ENCODE measurements at regions not wholly inside any gene's neighbourhood (a gene's known extent, or its start where the extent isn't known, plus 50 kb on each side); places are given as distances from the start of the nearest gene placed in this dataset.

DNA sequence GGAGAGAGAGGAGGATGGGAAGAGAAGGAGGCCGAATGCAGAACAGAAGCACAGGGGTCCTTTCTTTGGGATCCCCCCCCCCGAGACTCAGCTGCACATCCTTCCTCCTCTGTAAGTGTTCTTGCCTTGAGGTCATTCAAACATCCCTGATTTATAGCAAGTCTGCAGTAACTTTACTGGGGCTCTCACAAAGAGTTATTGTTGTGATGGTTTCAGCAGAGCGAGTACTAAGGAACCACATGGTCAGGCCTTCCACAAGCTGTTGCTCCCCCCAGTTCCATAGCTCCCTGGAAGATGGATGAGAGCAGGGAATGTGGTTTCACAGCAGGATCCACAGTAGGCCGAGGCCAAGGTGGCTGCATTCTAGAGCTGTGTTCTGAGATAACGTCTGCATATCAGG is 351.4 kb upstream of the CDH4 start:
- TF ChIP-seq CTCF (IDR thresholded peaks at IDR 0.05; ENCODE audit: low read depth, low read length): no peak

DNA sequence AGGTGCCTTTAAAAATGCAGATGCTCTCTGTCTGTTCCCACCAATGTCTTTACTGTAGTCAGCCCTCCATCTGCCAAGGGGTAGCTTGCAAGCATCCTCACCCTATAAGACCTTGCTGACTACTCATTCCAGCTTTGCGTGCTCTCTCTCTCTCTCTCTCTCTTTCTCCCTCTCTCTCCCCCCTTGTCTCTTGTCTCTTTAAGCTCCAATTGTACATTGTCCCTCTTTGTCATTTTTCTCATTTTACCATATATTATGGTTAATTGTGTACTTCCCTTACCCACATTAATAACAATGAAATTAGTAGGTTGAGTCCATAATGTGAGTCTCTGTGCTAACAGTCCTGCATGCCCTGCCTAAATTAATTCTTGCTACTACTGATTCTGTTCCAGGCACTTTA is 350.2 kb upstream of the CDH4 start:
- no peak overlapping the region for H3K4me3 ChIP-seq (ENCODE audit: low read depth, low read length)
- no peak for TF ChIP-seq CTCF (IDR thresholded peaks at IDR 0.05; ENCODE audit: low read depth, low read length)
- in situ Hi-C loops (cut with HindIII; ENCODE audit: low sequenced_read_pairs): no loop called here
- no peak for DNase-seq (ENCODE audit: low read depth, low spot score)

More for the DNA sequence above, 351.4 kb upstream of the CDH4 start:
- no peak for DNase-seq (ENCODE audit: low read depth, low spot score)
- H3K4me3 ChIP-seq (ENCODE audit: low read depth, low read length): no peak overlapping the region
- in situ Hi-C loops (cut with HindIII; ENCODE audit: low sequenced_read_pairs): no loop called here

DNA sequence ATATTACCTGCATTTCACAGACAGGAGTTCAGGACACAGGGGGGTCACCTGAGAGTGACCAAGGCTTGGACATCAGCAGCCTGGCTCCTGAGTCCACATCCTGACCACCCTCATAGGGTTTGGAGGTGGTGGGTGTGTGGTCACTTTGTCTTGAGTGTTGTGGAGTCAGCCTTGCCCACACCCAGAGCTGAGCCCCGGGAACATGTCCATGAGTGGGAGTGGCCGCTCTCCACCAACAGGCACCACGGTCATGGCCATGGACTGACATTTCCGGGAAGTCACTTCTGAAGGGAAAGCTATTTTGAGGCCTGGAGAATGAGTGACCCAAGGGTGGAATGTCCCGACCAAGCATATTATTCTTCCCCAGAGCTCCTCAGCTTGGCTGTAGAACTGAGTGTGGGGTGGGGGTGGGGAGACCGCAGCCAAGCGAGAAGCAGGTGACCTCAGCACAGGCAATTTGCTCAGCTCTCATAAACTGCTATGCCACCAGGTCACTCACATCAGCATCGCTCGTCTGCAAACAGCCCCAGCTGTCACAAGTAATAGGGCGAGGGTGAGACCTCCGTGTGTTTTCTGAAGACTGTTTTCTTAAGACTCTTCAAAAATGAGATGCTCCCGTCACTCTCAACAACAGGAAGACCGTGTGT is 348.6 kb upstream of the CDH4 start:
- H3K4me3 ChIP-seq (ENCODE audit: low read depth, low read length): no peak overlapping the region
- DNase-seq (ENCODE audit: low read depth, low spot score): no peak
- in situ Hi-C loops (cut with HindIII; ENCODE audit: low sequenced_read_pairs): no loop called here
- no peak for TF ChIP-seq CTCF (IDR thresholded peaks at IDR 0.05; ENCODE audit: low read depth, low read length)

DNA sequence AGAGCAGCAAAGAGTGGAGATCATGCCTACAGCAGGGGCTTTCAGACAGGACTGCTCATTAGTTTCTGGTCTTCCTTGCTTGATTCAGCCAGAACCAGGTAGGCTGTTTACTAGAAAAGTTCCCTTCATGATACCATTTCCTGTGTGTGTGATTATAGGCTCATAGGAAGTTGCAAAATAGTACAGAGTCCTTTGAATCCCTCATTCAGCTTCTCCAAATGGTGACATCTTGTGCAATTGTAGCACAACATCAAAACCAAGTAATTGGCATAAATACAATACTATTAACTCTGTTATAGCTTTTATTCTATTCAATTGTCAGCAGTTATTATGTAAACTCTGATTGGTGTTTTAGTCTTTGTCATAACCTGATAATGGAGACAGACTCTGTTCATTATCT is 347.3 kb upstream of the CDH4 start:
- TF ChIP-seq CTCF (IDR thresholded peaks at IDR 0.05; ENCODE audit: low read depth, low read length): no peak
- H3K4me3 ChIP-seq (ENCODE audit: low read depth, low read length): no peak overlapping the region
- DNase-seq (ENCODE audit: low read depth, low spot score): no peak
- in situ Hi-C loops (cut with HindIII; ENCODE audit: low sequenced_read_pairs): no loop called here

DNA sequence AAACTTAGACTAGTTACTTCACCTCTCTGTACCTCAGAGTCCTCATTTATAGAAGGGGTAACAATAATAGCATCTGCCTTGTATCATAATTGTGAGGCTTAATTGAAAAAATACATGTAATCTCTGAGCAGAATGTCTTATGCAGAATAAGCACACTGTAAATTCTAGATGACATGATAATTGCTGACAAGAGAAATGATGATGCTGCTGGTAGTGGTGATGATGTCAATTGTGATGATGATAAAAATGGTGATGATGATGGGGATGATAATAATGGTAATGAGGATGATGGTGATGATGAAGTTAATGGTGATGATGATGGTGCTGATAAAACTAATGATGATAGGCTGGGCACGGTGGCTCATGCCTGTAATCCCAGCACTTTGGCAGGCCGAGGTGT is 346.1 kb upstream of the CDH4 start:
- no peak for TF ChIP-seq CTCF (IDR thresholded peaks at IDR 0.05; ENCODE audit: low read depth, low read length)
- in situ Hi-C loops (cut with HindIII; ENCODE audit: low sequenced_read_pairs): no loop called here
- H3K4me3 ChIP-seq (ENCODE audit: low read depth, low read length): no peak overlapping the region
- no peak for DNase-seq (ENCODE audit: low read depth, low spot score)

DNA sequence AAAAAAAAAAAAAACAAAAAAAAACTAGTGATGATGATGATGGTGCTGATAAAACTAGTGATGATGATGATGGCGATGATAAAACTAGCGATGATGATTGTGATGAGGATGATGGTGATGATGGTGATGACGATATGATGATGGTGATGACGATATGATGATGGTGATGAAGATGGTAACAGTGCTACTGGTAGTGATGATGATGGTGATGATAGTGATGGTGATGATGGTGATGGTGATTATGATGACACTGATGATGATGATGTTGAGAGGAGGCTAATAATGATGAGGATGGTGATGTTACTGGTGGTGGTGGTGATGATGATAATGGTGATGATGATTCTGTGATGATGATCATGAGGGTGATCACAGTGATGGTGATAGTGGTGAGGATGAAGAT is 345.5 kb upstream of the CDH4 start:
- H3K4me3 ChIP-seq (ENCODE audit: low read depth, low read length): no peak overlapping the region
- in situ Hi-C loops (cut with HindIII; ENCODE audit: low sequenced_read_pairs): no loop called here
- no peak for TF ChIP-seq CTCF (IDR thresholded peaks at IDR 0.05; ENCODE audit: low read depth, low read length)
- no peak for DNase-seq (ENCODE audit: low read depth, low spot score)

GRCh38 chr20:60913298-60913697 is 338.8 kb upstream of the CDH4 start:
- H3K4me3 ChIP-seq (ENCODE audit: low read depth, low read length): no peak overlapping the region
- no peak for TF ChIP-seq CTCF (IDR thresholded peaks at IDR 0.05; ENCODE audit: low read depth, low read length)
- DNase-seq (ENCODE audit: low read depth, low spot score): no peak
- in situ Hi-C loops (cut with HindIII; ENCODE audit: low sequenced_read_pairs): no loop called here
